Globus pallidus (tissue), 1 donor: ENCODE measurements at regions not wholly inside any gene's neighbourhood (a gene's known extent, or its start where the extent isn't known, plus 50 kb on each side); places are given as distances from the start of the nearest gene placed in this dataset.
"Not testable (repeated sequence)": the region's sequence is repeated elsewhere in the genome, so short reads cannot be mapped to it uniquely, and the experiment has no call there.

Experiments
- DNase-seq: peaks from one replicate; pipeline ENCODE4 v3.0.0-alpha.2; 2015; ENCODE audit warnings: low spot score

- DNase-seq: no peak
Measured at GRCh38 chr1:30527511-30528140, 195.8 kb downstream of the MATN1 start.

GRCh38 chr1:30526652-30527345, 196.6 kb downstream of the MATN1 start:
- DNase-seq: no peak

GRCh38 chr1:30525971-30526651, 197.3 kb downstream of the MATN1 start:
- no peak for DNase-seq

DNA sequence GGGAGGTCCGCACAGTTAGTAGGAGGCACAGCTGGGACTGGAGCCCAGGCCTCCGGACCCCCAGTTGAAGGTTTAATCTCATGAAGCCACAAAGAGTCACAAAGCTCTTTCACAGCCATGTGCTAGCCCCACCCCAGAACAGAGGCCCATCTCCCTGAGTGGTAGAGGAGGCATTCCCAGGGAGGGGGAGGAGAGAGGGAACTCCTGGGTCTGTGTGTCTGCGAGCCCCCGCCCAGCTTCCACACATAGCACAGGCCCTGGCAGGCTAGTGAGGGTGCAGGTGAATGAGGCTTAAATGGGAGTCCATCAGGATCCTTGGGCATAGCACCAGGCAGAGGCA, 197.8 kb downstream of the MATN1 start:
- DNase-seq: no peak

DNA sequence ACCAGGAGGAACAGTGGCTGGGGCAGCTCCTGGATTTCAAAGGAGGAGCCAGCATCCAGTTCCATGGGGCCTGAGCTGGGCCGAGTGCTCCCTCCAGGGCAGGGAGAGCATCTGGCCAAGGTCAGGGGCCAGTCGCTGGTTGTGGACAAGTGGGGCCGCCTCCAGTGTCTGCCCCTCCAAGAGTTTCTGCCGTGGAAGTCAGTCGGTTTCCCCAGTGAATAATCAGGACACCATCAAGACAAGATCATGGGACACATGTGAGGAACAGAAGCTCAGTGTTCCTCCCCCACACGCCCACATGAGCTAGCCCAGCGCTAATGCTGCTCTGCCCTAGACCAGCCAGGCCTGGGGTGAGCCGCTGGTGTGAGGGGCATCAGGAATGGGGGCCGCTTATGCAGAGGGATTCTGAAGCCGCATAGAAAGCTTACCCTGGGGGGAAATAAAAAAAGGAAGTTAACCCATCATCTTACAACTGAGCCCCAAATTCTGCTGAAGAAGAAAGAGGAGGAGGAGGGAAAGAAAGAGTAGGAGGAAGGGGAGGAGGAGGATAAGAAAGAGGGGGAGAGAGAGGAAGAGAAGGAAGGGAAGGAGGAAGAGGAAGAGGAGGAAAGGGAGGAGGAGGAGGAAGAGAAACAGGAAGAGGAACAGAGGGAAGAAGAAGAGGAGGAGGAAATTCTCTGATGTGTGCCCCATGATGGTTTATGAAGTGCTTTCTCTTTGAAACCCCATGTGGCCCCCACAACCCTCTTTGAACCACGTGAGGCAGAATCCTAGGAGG, 198.4 kb downstream of the MATN1 start:
- no peak for DNase-seq

DNA sequence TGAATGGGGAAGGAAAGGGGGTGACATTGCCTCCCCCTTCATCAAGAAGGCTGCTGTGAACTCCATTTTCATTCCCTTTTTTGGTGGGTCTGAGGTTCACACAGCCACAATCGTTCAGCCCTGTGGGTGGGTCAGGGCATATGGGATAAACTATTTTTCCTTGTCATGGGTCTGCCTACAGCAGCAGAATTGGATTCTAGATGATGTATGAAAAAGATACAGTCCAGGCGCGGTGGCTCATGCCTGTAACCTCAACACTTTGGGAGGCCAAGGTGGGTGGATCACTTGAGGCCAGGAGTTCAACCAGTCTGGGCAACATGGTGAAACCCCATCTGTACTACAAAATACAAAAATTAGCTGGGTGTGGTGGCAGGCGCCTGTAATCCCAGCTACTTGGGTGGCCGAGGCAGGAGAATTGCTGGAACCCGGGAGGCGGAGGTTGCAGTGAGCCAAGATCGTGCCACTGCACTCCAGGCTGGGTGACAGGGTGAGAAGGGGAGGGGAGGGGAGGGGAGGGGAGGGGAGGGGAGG, 199.3 kb downstream of the MATN1 start:
- not testable (repeated sequence) for DNase-seq

GRCh38 chr1:30523055-30524020, 200.0 kb downstream of the MATN1 start:
- no peak for DNase-seq

DNA sequence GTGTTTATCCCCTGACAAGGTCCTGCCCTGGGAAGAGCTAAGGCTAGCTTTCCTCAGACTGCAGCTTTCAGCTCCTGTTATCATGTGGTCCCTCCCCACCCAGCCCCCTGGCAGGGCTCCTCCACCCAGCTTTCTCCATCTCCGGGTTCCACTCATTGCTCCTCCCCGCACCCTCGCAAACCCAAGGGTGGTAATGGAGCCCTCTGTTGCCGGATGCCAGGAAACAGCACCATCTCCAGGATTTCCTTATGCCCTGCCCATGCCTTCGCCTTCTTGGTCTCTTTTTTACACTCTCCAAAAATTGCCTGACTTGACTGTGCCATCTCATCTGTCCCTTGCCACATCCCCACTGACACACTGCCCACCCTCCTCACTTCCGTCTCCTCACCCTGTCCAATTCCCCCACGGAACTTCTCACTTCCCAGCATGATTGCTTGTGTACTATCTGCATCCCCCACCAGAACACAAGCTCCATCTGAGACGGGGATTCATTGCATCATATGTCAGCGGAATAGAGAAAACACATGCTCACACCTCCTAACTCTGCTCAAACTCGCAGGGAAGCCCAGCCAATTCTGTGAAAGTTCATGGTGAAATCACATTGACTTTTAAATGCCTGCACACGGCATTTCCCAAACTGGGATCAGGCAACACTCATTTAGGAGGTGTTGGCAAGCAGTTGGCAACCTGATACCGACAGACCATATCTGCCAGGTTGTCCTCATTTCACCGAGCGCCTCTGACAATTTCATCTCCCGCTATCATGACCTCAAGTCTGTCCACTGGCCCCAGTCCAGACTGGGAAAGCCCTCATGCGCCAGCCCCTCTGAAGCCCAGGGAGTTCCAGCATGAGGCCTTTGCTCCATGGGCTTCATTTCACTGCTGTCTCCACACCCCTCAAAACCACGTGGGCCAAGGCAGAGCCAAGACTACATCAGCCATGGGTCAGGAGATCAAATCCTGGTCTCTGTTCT, 201.1 kb downstream of the MATN1 start:
- no peak for DNase-seq

DNA sequence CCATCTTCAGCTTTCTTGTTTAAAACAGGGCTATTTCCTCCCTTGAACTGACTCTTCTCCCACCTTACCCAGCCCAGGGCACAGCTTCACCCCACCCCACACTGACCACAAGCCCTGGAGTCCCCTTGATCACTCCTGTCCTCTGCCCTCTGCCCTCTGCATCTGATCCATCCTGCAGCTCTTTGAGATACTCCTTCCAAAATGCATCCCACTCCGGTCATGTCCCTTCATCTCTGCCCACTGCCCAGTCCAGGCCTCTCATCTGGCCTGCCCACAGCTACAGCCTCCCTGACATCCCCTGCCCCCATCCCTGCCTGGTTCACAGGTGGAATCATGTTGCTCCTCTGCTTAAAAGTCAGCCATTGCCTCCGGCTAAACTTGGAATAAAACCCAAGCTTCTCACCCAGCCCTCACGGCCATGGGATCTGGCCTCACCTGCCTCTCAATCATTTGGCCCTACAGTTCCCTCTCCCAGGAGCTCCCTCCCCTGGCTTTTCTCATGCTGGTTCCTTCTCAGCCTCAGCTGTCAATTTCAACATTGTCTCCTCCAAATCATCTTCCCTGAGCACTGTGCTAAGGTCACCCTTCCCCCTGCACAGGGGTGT, 202.0 kb downstream of the MATN1 start:
- DNase-seq: no peak

GRCh38 chr1:30520476-30520875, 202.9 kb downstream of the MATN1 start:
- DNase-seq: no peak

GRCh38 chr1:30519201-30519763, 204.1 kb downstream of the MATN1 start:
- DNase-seq: no peak

DNA sequence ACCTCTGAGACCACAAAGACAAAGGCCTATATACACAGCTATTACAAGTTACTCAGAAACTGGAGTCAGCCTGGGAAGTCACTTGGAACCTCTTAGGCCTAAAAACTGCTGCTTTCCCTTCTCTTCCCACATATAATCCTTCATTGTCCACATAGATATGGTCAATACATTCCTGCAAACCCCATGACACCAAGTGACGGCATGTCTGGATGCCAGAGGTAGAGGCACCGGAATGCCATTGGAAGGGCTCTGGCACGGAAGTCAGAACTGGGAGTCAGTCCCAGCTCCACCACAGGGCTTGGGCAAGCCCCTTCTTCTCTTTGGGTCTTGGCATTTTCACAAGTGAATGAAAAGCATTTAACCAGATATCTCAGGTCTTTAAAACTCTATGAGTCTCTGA, 204.7 kb downstream of the MATN1 start:
- DNase-seq: no peak

- DNase-seq: no peak
Measured at GRCh38 chr1:30518186-30518585, 205.2 kb downstream of the MATN1 start.

GRCh38 chr1:30517666-30518065, 205.7 kb downstream of the MATN1 start:
- not testable (repeated sequence) for DNase-seq

DNA sequence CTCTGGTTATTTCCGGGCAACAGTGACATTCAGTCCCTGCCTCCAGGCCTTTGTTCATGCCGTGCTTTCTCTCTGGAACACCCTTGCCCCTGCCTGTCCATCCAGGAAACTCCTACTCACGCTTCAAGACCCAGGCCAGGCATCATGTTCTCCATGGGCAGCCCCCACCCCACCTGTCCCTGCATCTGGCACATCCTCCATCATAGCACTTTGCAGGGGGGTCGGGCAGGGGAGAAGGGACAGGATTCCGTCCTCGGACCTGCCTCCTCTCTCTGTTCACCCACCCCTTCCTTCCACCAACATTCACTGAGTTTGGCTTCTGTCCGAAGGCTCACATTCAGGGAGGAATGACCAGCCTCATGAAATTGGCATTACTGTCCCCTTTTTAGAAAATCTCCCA, 206.1 kb downstream of the MATN1 start:
- DNase-seq: not testable (repeated sequence)

- no peak for DNase-seq
Measured at GRCh38 chr1:30516485-30516858, 206.9 kb downstream of the MATN1 start.

DNA sequence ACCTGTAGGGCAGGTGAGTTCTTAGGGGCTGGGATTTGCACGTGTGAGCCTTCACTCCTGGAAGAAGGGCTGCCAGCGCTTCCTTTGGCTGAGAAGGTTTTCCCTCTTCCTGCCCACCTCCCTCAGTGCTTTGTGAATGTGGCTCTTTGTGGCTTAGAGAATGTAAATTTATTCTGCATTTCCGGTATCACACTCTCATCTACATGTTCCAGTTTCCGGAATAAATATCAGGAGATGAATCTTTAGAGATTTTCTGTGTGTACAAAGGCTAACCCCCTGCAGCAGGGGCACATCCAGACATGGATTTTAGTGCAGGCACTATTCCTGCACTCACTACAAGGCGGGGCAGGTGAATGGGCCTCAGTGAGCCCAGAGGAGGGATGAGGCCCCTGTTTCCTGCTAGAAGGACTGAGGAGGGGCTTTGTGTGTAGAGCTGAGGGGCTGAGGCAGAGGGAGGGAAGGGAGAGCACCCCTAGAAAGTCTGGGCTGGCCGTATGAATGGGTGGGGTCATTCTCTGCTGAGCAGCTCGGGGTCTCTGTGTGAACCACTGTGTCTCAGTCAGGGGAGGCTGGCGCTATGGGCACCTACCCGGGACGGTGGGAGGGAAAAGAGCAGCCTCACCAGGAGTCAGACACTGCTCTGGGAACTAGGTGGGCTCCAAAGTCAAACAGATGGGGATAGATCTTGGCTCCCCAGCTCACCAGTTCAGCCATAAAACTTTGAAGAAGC, 207.5 kb downstream of the MATN1 start:
- DNase-seq: no peak

DNA sequence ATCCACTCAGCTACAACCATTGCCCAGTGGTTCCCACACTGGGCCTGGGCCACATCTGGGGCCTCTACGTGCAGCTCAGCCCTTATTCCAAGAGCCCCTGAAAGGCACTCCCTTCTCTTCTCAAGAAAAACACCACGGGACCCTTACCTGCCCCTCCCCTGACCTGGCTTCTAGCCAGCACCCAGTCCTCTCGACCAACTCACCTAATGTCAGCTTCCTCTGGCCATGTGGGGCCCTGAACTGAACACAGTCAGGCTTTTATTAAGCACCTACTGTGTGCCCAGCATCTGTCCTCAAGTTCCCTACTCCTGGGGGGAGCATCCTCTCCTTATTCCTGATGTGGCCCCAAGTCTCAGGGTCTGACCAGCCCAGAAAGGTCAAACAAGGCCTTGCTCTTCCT, 208.4 kb downstream of the MATN1 start:
- no peak for DNase-seq
